ENCODE measurements at regions not wholly inside any gene's neighbourhood (a gene's known extent, or its start where the extent isn't known, plus 50 kb on each side); places are given as distances from the start of the nearest gene placed in this dataset.

DNA sequence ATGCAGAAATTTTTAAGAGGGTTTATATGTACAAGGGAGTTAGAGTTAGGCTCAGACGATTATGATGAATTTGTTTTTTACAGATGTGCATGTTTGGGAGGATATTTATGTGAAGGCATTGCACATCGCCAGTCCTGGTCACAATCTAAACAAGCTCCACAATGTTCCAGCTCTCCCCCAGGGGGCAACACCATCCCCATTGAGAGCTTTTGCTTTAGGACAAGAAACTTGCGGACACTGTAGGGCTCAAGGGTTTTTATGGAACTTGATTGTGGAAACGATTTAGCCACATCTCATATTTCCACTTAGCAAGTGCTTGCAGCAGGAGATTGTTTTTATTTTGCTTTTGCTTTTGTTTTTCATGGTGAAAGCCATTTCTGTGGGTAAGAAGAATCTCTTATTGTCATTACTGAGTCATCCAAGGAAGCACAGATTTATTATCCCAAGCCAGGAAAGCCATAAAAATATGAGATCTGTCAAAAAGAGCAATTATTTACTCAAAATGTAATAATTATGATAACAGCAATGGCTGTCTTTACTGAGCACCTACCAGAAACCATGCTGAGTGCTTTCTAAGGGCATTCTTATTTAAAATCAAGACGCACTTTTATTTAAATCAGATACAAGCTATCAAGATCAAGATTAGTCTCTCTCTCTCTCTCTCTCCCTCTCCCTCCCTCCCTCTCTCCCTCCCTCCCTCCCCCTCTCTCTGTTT is 276.7 kb upstream of the SRRM4 start:
- ChIA-PET CTCF (interaction anchor here (0.6 to 2.1 kb wide), 23 partner anchors 9 to 609 kb away, joined by 3 to 8 read pairs (median 3); no protein-coding TSS in a partner anchor), POLR2A (no interaction called here)
- Mint-ChIP-seq H3K4me3 (no peak overlapping the region), H3K9me3 (peaks cover 42% of the 10 kb centered on the region), H3K27me3 (ENCODE audit: low read depth) (0 out of 2 replicates have a peak, but pooled peaks cover 2% of the 10 kb centered on the region), H3K27ac (no peak overlapping the region), H3K36me3 (peaks cover 17% of the 10 kb centered on the region), H3K4me1 (peaks cover 8% of the 10 kb centered on the region)
- ATAC-seq (peak; percentile 59; the same call in 1 of the 2 replicates), DNase-seq (ENCODE audit: low spot score) (peak; percentile 41)
- TF ChIP-seq MXD4 (CRISPR knock-in tag; IDR thresholded peaks at IDR 0.05; ENCODE audit: borderline replicate concordance) (no peak), IRF2 (CRISPR knock-in tag; IDR thresholded peaks at IDR 0.05; ENCODE audit: borderline replicate concordance, low read depth) (no peak), TEAD1 (CRISPR knock-in tag; IDR thresholded peaks at IDR 0.05) (no peak), CREB1 (CRISPR knock-in tag; IDR thresholded peaks at IDR 0.05) (no peak), NFATC4 (CRISPR knock-in tag; IDR thresholded peaks at IDR 0.05) (no peak)
- TF ChIP-seq, protein P1, sequence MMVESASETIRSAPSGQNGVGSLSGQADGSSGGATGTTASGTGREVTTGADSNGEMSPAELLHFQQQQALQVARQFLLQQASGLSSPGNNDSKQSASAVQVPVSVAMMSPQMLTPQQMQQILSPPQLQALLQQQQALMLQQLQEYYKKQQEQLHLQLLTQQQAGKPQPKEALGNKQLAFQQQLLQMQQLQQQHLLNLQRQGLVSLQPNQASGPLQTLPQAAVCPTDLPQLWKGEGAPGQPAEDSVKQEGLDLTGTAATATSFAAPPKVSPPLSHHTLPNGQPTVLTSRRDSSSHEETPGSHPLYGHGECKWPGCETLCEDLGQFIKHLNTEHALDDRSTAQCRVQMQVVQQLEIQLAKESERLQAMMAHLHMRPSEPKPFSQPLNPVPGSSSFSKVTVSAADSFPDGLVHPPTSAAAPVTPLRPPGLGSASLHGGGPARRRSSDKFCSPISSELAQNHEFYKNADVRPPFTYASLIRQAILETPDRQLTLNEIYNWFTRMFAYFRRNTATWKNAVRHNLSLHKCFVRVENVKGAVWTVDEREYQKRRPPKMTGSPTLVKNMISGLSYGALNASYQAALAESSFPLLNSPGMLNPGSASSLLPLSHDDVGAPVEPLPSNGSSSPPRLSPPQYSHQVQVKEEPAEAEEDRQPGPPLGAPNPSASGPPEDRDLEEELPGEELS (CRISPR knock-in tag; IDR thresholded peaks at IDR 0.05), result no peak

DNA sequence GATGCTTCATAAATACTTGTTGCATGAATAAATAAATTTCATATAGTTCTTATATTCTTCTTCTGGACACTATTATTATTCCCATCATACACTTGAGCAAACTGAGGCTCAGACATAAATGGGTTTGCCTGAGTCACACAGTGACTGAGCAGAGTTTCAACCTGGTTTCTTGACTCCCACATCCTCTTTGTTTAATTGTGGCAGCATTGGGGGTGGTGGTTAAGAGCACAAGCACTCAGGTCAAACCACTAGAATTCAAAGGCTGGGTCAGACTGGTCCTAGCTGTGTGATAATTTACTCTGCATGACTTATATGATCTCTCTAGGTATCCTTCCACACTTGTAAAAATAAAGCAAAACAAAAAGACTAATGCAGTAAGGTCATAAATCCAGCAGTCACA is 274.9 kb upstream of the SRRM4 start:
- CTCF ChIA-PET, result no interaction called here
- no peaks in the 10 kb centered on the region for H3K27me3 Mint-ChIP-seq (ENCODE audit: low read depth)
- H3K27ac Mint-ChIP-seq, result no peak overlapping the region
- ATAC-seq (no peak), DNase-seq (ENCODE audit: low spot score) (no peak)
- POLR2A ChIA-PET, result no interaction called here
- H3K36me3 Mint-ChIP-seq, result peaks cover 8% of the 10 kb centered on the region; the same call in 1 of the 2 replicates
- peaks cover 31% of the 10 kb centered on the region for H3K9me3 Mint-ChIP-seq
- H3K4me1 Mint-ChIP-seq, result peaks cover 8% of the 10 kb centered on the region
- no peak overlapping the region for H3K4me3 Mint-ChIP-seq
- TF ChIP-seq, protein P2, sequence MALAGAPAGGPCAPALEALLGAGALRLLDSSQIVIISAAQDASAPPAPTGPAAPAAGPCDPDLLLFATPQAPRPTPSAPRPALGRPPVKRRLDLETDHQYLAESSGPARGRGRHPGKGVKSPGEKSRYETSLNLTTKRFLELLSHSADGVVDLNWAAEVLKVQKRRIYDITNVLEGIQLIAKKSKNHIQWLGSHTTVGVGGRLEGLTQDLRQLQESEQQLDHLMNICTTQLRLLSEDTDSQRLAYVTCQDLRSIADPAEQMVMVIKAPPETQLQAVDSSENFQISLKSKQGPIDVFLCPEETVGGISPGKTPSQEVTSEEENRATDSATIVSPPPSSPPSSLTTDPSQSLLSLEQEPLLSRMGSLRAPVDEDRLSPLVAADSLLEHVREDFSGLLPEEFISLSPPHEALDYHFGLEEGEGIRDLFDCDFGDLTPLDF (CRISPR knock-in tag; IDR thresholded peaks at IDR 0.05), result no peak
- TF ChIP-seq EMX1 (CRISPR knock-in tag; IDR thresholded peaks at IDR 0.05), result no peak
- TF ChIP-seq NFATC4 (CRISPR knock-in tag; IDR thresholded peaks at IDR 0.05), result no peak
- TF ChIP-seq PRRX2 (CRISPR knock-in tag; IDR thresholded peaks at IDR 0.05), result no peak
- TF ChIP-seq MYBL2 (CRISPR knock-in tag; IDR thresholded peaks at IDR 0.05), result no peak

DNA sequence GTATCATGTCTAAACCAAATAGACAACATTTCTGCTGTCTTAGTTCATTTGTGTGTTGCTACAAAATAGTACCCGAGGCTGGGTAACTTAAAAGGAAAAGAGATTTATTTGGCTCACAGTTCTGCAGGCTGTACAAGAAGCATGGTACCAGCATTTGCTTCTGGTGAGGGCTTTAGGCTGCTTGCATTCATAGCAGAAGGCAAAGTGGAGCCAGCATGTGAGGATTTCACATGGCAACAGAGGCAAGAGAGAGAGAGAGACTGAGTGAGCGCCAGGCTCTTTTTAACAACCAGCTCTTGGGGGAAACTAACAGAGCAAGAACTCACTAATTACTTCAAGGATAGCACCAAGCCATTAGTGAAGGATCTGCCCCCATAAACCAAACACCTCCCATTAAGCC is 271.4 kb upstream of the SRRM4 start:
- Mint-ChIP-seq H3K9me3 (peaks cover 31% of the 10 kb centered on the region), H3K4me3 (no peak overlapping the region), H3K36me3 (peaks cover 8% of the 10 kb centered on the region; the same call in 1 of the 2 replicates), H3K27ac (no peak overlapping the region), H3K4me1 (peaks cover 8% of the 10 kb centered on the region), H3K27me3 (ENCODE audit: low read depth) (no peaks in the 10 kb centered on the region)
- DNase-seq (ENCODE audit: low spot score), result no peak
- ChIA-PET POLR2A (no interaction called here), CTCF (no interaction called here)
- no peak for ATAC-seq
- TF ChIP-seq, protein P1 (CRISPR knock-in tag; IDR thresholded peaks at IDR 0.05), result no peak
- TF ChIP-seq SMAD4 (CRISPR knock-in tag; IDR thresholded peaks at IDR 0.05), result no peak
- no peak for TF ChIP-seq ZNF232 (CRISPR knock-in tag; IDR thresholded peaks at IDR 0.05)
- TF ChIP-seq NFATC4 (CRISPR knock-in tag; IDR thresholded peaks at IDR 0.05), result no peak
- no peak for TF ChIP-seq ZNF317 (CRISPR knock-in tag; IDR thresholded peaks at IDR 0.05; ENCODE audit: borderline replicate concordance, low read depth)
- TF ChIP-seq, protein P3, sequence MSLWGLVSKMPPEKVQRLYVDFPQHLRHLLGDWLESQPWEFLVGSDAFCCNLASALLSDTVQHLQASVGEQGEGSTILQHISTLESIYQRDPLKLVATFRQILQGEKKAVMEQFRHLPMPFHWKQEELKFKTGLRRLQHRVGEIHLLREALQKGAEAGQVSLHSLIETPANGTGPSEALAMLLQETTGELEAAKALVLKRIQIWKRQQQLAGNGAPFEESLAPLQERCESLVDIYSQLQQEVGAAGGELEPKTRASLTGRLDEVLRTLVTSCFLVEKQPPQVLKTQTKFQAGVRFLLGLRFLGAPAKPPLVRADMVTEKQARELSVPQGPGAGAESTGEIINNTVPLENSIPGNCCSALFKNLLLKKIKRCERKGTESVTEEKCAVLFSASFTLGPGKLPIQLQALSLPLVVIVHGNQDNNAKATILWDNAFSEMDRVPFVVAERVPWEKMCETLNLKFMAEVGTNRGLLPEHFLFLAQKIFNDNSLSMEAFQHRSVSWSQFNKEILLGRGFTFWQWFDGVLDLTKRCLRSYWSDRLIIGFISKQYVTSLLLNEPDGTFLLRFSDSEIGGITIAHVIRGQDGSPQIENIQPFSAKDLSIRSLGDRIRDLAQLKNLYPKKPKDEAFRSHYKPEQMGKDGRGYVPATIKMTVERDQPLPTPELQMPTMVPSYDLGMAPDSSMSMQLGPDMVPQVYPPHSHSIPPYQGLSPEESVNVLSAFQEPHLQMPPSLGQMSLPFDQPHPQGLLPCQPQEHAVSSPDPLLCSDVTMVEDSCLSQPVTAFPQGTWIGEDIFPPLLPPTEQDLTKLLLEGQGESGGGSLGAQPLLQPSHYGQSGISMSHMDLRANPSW (CRISPR knock-in tag; conservative IDR thresholded peaks at IDR 0.05; ENCODE audit: low read depth), result no peak
- no peak for TF ChIP-seq GTF2I (CRISPR knock-in tag; conservative IDR thresholded peaks at IDR 0.05)
- no peak for TF ChIP-seq NR1H2 (CRISPR knock-in tag; IDR thresholded peaks at IDR 0.05)
- TF ChIP-seq, protein P4, sequence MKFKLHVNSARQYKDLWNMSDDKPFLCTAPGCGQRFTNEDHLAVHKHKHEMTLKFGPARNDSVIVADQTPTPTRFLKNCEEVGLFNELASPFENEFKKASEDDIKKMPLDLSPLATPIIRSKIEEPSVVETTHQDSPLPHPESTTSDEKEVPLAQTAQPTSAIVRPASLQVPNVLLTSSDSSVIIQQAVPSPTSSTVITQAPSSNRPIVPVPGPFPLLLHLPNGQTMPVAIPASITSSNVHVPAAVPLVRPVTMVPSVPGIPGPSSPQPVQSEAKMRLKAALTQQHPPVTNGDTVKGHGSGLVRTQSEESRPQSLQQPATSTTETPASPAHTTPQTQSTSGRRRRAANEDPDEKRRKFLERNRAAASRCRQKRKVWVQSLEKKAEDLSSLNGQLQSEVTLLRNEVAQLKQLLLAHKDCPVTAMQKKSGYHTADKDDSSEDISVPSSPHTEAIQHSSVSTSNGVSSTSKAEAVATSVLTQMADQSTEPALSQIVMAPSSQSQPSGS (CRISPR knock-in tag; IDR thresholded peaks at IDR 0.05; ENCODE audit: borderline replicate concordance, low read depth), result no peak
- TF ChIP-seq, protein P5, sequence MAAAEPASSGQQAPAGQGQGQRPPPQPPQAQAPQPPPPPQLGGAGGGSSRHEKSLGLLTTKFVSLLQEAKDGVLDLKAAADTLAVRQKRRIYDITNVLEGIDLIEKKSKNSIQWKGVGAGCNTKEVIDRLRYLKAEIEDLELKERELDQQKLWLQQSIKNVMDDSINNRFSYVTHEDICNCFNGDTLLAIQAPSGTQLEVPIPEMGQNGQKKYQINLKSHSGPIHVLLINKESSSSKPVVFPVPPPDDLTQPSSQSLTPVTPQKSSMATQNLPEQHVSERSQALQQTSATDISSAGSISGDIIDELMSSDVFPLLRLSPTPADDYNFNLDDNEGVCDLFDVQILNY (CRISPR knock-in tag; IDR thresholded peaks at IDR 0.05), result no peak
